Kidney (tissue), 13 donors: ENCODE measurements at regions not wholly inside any gene's neighbourhood (a gene's known extent, or its start where the extent isn't known, plus 50 kb on each side); places are given as distances from the start of the nearest gene placed in this dataset.

Source experiments
- DNase-seq, 5 donors: peaks; one replicate each; pipeline ENCODE4 v3.0.0-alpha.2; 2013 to 2020
- FAIRE-seq: peaks from 2 replicates; lab custom pipeline; 2012; peaks lifted over from hg19 to GRCh38; lab: Jason Lieb, UNC
- H3K27ac ChIP-seq, 2 donors: one replicate each; pipeline ENCODE4 v1.7.0; 2013; ENCODE audit warnings: low read depth in 2 of 2, low read length in 2 of 2, inconsistent platforms in 1 of 2
- H3K27me3 ChIP-seq: one replicate; pipeline ENCODE4 v1.7.1; 2013; ENCODE audit warnings: low read length, inconsistent platforms; ENCODE audit not compliant: control insufficient read depth, insufficient read depth
- H3K36me3 ChIP-seq, 3 donors: one replicate each; pipeline versions ENCODE4 v1.7.0 to v1.7.1; 2013; ENCODE audit warnings: low read length in 3 of 3, control low read depth in 1 of 3, inconsistent platforms in 1 of 3; ENCODE audit not compliant: insufficient read depth in 3 of 3, control insufficient read depth in 2 of 3
- H3K4me1 ChIP-seq, 3 donors: one replicate each; pipeline versions ENCODE4 v1.7.0 to v1.7.1; 2013; ENCODE audit warnings: low read length in 3 of 3, inconsistent platforms in 1 of 3, low read depth in 1 of 3; ENCODE audit not compliant: control insufficient read depth in 2 of 3, insufficient read depth in 2 of 3
- H3K4me3 ChIP-seq, 3 donors: one replicate each; pipeline versions ENCODE4 v1.7.0 to v1.8.1; 2013; ENCODE audit warnings: low read length in 3 of 3, control low read depth in 1 of 3, inconsistent platforms in 1 of 3
- H3K9ac ChIP-seq, 3 donors: one replicate each; pipeline versions ENCODE4 v1.7.0 to v1.7.1; 2013; ENCODE audit warnings: low read length in 3 of 3, control low read depth in 1 of 3, inconsistent platforms in 1 of 3
- H3K9me3 ChIP-seq, 3 donors: one replicate each; pipeline versions ENCODE4 v1.7.0 to v1.7.1; 2013; ENCODE audit warnings: low read length in 3 of 3, control low read depth in 1 of 3, inconsistent platforms in 1 of 3; ENCODE audit not compliant: control insufficient read depth in 2 of 3, insufficient read depth in 1 of 3
- CTCF ChIP-seq: IDR thresholded peaks from 3 replicates; pipeline ENCODE4 v1.5.1; 2012; ENCODE audit warnings: mild to moderate bottlenecking, moderate library complexity, borderline replicate concordance; ENCODE audit not compliant: insufficient read depth; ENCODE audit errors: extremely low read depth
- intact Hi-C: fragments of 100-400 bp; cut with DNase I; formaldehyde crosslinking; loops from one replicate; pipeline ENCODE4 v1.11.1; 2022
- donor health status: control.
- donor health status: control.
- donor health status: control.
- donor health status: control.
- donor health status: control.
- donor health status: DM: yes; HTN: yes; CAD: no.
- donor health status: Normal renal cell carcinoma (clear cell type).

- Histone ChIP-seq H3K27ac (no peak overlapping the region), H3K36me3 (no peaks in the 10 kb centered on the region), H3K4me1 (peaks cover 0 to 29% (median 19%) of the 10 kb centered on the region in 3 donors), H3K4me3 (no peak overlapping the region), H3K9me3 (no peaks in the 10 kb centered on the region), H3K9ac (peak overlapping the region in 1 of 3 donors; percentile 16), H3K27me3 (no peaks in the 10 kb centered on the region)
- DNase-seq (peak in 3 of 5 donors; percentile 60 to 91 (median 63)), FAIRE-seq (no peak)
- no peak for TF ChIP-seq CTCF
- intact Hi-C loops: no loop called here
These were observed 155.7 kb downstream of the C9orf50 start for GRCh38 chr9:129464972-129465833.

GRCh38 chr9:129463994-129464393 is 156.9 kb downstream of the C9orf50 start:
- no peak overlapping the region for H3K9ac ChIP-seq
- no peak overlapping the region for H3K27ac ChIP-seq
- H3K4me3 ChIP-seq: no peak overlapping the region
- FAIRE-seq (no peak), DNase-seq (no peak)
- no peak for TF ChIP-seq CTCF
- intact Hi-C loops: no loop called here
- no peaks in the 10 kb centered on the region for H3K27me3 ChIP-seq
- H3K9me3 ChIP-seq: no peaks in the 10 kb centered on the region
- no peaks in the 10 kb centered on the region for H3K36me3 ChIP-seq
- H3K4me1 ChIP-seq: peaks cover 0 to 33% (median 29%) of the 10 kb centered on the region in 3 donors

- no peak overlapping the region for H3K9ac ChIP-seq
- FAIRE-seq: no peak
- no peaks in the 10 kb centered on the region for H3K9me3 ChIP-seq
- no peak overlapping the region for H3K27ac ChIP-seq
- H3K27me3 ChIP-seq: no peaks in the 10 kb centered on the region
- TF ChIP-seq CTCF: no peak
- no peak overlapping the region for H3K4me3 ChIP-seq
- H3K4me1 ChIP-seq: peaks cover 0 to 37% (median 34%) of the 10 kb centered on the region in 3 donors
- H3K36me3 ChIP-seq: no peaks in the 10 kb centered on the region
- intact Hi-C loops: no loop called here
- DNase-seq: no peak
These were observed 157.4 kb downstream of the C9orf50 start for GRCh38 chr9:129463477-129463876.
